Common myeloid progenitor, CD34-positive (primary cell): ENCODE measurements at regions not wholly inside any gene's neighbourhood (a gene's known extent, or its start where the extent isn't known, plus 50 kb on each side); places are given as distances from the start of the nearest gene placed in this dataset.
A peak's percentile ranks its signal among the peaks of the same experiment; 100 is the strongest.

Experiments used
- CTCF ChIA-PET: fragments of 350-600 bp; sonication (Branson Sonifier 250); formaldehyde crosslinking; loops from one replicate; lab custom pipeline; 2021; ENCODE audit warnings: antibody characterized with exemption; lab: Charles Lee
- POLR2A ChIA-PET: fragments of 350-600 bp; sonication (Branson Sonifier 250); formaldehyde crosslinking; loops from one replicate; lab custom pipeline; 2021; ENCODE audit warnings: antibody characterized with exemption; lab: Charles Lee
- DNase-seq, 3 donors: peaks; one replicate each; pipeline versions ENCODE4 v3.0.0 to v3.0.0-alpha.2; 2013
- H3K27ac ChIP-seq, 2 experiments: 1 replicate in 1 of 2; 2 replicates in 1 of 2; pipeline ENCODE4 v1.7.0; 2013; ENCODE audit warnings: inconsistent platforms in 2 of 2, low read length in 2 of 2, mild to moderate bottlenecking in 2 of 2, low read depth in 1 of 2, moderate library complexity in 1 of 2; ENCODE audit not compliant: severe bottlenecking in 2 of 2, insufficient read depth in 1 of 2, poor library complexity in 1 of 2
- H3K27me3 ChIP-seq, 5 experiments: replicated peaks in 2 of 5; 1 replicate in 3 of 5; 2 replicates in 2 of 5; pipeline versions ENCODE4 v1.6.1 to v1.7.0; 2013; ENCODE audit warnings: low read length in 4 of 5, mild to moderate bottlenecking in 2 of 5, moderate library complexity in 2 of 5, inconsistent platforms in 1 of 5; ENCODE audit not compliant: insufficient read depth in 5 of 5, control insufficient read depth in 4 of 5
- H3K36me3 ChIP-seq, 4 experiments: 1 replicate in 2 of 4; 2 replicates in 2 of 4; pipeline versions ENCODE4 v1.6.1 to v1.7.0; 2013; ENCODE audit warnings: low read length in 3 of 4, control low read depth in 1 of 4, mild to moderate bottlenecking in 1 of 4; ENCODE audit not compliant: control insufficient read depth in 4 of 4, insufficient read depth in 4 of 4
- H3K4me1 ChIP-seq, 4 experiments: 1 replicate in 3 of 4; 2 replicates in 1 of 4; pipeline versions ENCODE4 v1.6.1 to v1.7.1; 2013; ENCODE audit warnings: low read length in 3 of 4, mild to moderate bottlenecking in 3 of 4, control low read depth in 1 of 4, inconsistent platforms in 1 of 4, moderate library complexity in 1 of 4; ENCODE audit not compliant: control insufficient read depth in 4 of 4, insufficient read depth in 4 of 4; ENCODE audit errors: control extremely low read depth in 1 of 4
- H3K4me3 ChIP-seq, 7 experiments: 1 replicate in 4 of 7; 2 replicates in 3 of 7; pipeline versions ENCODE4 v1.5.1 to v1.7.0; 2013; ENCODE audit warnings: mild to moderate bottlenecking in 7 of 7, low read length in 6 of 7, moderate library complexity in 6 of 7, inconsistent platforms in 2 of 7, low read depth in 2 of 7, control low read depth in 1 of 7; ENCODE audit not compliant: insufficient read depth in 4 of 7, control insufficient read depth in 1 of 7; ENCODE audit errors: extremely low read depth in 1 of 7
- H3K9me3 ChIP-seq, 5 experiments: 1 replicate in 4 of 5; 2 replicates in 1 of 5; pipeline versions ENCODE4 v1.6.1 to v1.7.1; 2013; ENCODE audit warnings: low read length in 4 of 5, mild to moderate bottlenecking in 2 of 5, inconsistent platforms in 1 of 5, low read depth in 1 of 5, moderate library complexity in 1 of 5; ENCODE audit not compliant: control insufficient read depth in 4 of 5, insufficient read depth in 2 of 5; ENCODE audit errors: control extremely low read depth in 1 of 5
- WGBS: methylation state at CpG from one replicate; pipeline ENCODE4 v1.1.5; 2013; ENCODE audit not compliant: insufficient coverage; 5-methylcytosine and 5-hydroxymethylcytosine counted together

- ChIA-PET POLR2A (no interaction called here), CTCF (interaction anchor here (1.1 to 1.6 kb wide), 3 partner anchors 15 to 36 kb away, joined by 3 to 4 read pairs (median 3); no protein-coding TSS in a partner anchor)
- DNase-seq, result no peak
- peaks cover 0 to 5% (median 0%) of the 10 kb centered on the region in 5 experiments for H3K9me3 ChIP-seq
- H3K27ac ChIP-seq, result no peak overlapping the region
- H3K4me3 ChIP-seq, result no peak overlapping the region
- WGBS, result over 99% methylated on average over 14 of the region's 16 CpGs
- H3K27me3 ChIP-seq, result no peaks in the 10 kb centered on the region
- no peaks in the 10 kb centered on the region for H3K36me3 ChIP-seq
- H3K4me1 ChIP-seq, result peaks cover 9 to 76% (median 48%) of the 10 kb centered on the region in 4 experiments
Observed at GRCh38 chr2:8517850-8518498, 163.9 kb upstream of the ID2 start.

- H3K27ac ChIP-seq, result no peak overlapping the region
- H3K27me3 ChIP-seq, result no peaks in the 10 kb centered on the region
- no peak for DNase-seq
- H3K4me1 ChIP-seq, result peaks cover 9 to 78% (median 53%) of the 10 kb centered on the region in 4 experiments
- ChIA-PET POLR2A (no interaction called here), CTCF (interaction anchor here (0.8 to 1.5 kb wide), 5 partner anchors 10 to 37 kb away, joined by 3 to 4 read pairs (median 3); no protein-coding TSS in a partner anchor)
- H3K4me3 ChIP-seq, result no peak overlapping the region
- H3K9me3 ChIP-seq, result peaks cover 0 to under 1% (median 0%) of the 10 kb centered on the region in 5 experiments
- H3K36me3 ChIP-seq, result no peaks in the 10 kb centered on the region
- WGBS, result 94% methylated on average over 6 of the region's 8 CpGs
Observed at GRCh38 chr2:8518979-8519668, 162.7 kb upstream of the ID2 start.

- Histone ChIP-seq H3K36me3 (no peaks in the 10 kb centered on the region), H3K4me1 (peaks cover 3 to 76% (median 47%) of the 10 kb centered on the region in 4 experiments), H3K4me3 (peak overlapping the region in 1 of 7 experiments; percentile 10), H3K9me3 (no peaks in the 10 kb centered on the region), H3K27me3 (no peaks in the 10 kb centered on the region), H3K27ac (no peak overlapping the region)
- CTCF ChIA-PET, result interaction anchor here (0.6 to 3.5 kb wide), 9 partner anchors 8 to 1090 kb away, joined by 3 to 18 read pairs (median 3); no protein-coding TSS in a partner anchor
- POLR2A ChIA-PET, result interaction anchor here (0.5 kb wide), 1 partner anchor 23 kb away, joined by 3 read pairs; no protein-coding TSS in a partner anchor
- WGBS, result 100% methylated on average over 1 of the region's 5 CpGs
- DNase-seq, result peak in 1 of 3 donors; percentile 35
Observed at GRCh38 chr2:8520791-8521344, 161.0 kb upstream of the ID2 start.

- peak in 1 of 3 donors; percentile 50 for DNase-seq
- WGBS, result 37% methylated on average over 2 of the region's 2 CpGs
- Histone ChIP-seq H3K27me3 (no peaks in the 10 kb centered on the region), H3K9me3 (no peaks in the 10 kb centered on the region), H3K36me3 (no peaks in the 10 kb centered on the region), H3K4me1 (peaks cover 3 to 82% (median 49%) of the 10 kb centered on the region in 4 experiments), H3K27ac (no peak overlapping the region), H3K4me3 (peak overlapping the region in 1 of 7 experiments; percentile 7)
- CTCF ChIA-PET, result interaction anchor here (0.9 to 3.5 kb wide), 8 partner anchors 10 to 168 kb away, joined by 3 to 18 read pairs (median 4); no protein-coding TSS in a partner anchor
- POLR2A ChIA-PET, result interaction anchor here (0.7 kb wide), 1 partner anchor 12 kb away, joined by 3 read pairs; no protein-coding TSS in a partner anchor
Observed at GRCh38 chr2:8522687-8523086, 159.2 kb upstream of the ID2 start.

GRCh38 chr2:8524388-8524787 is 157.5 kb upstream of the ID2 start:
- POLR2A ChIA-PET, result interaction anchor here (1.8 kb wide), 1 partner anchor 160 kb away, joined by 6 read pairs; no protein-coding TSS in a partner anchor
- H3K9me3 ChIP-seq, result no peaks in the 10 kb centered on the region
- CTCF ChIA-PET, result interaction anchor here (1.0 to 3.5 kb wide), 6 partner anchors 9 to 156 kb away, joined by 3 to 18 read pairs (median 10); no protein-coding TSS in a partner anchor
- no peaks in the 10 kb centered on the region for H3K27me3 ChIP-seq
- whole genome bisulfite sequencing, result 96% methylated on average over 8 of the region's 9 CpGs
- H3K36me3 ChIP-seq, result no peaks in the 10 kb centered on the region
- peaks cover 3 to 76% (median 49%) of the 10 kb centered on the region in 4 experiments for H3K4me1 ChIP-seq
- H3K4me3 ChIP-seq, result no peak overlapping the region
- no peak for DNase-seq
- no peak overlapping the region for H3K27ac ChIP-seq

GRCh38 chr2:8524823-8525222 is 157.0 kb upstream of the ID2 start:
- Histone ChIP-seq H3K27me3 (no peaks in the 10 kb centered on the region), H3K4me3 (no peak overlapping the region), H3K36me3 (no peaks in the 10 kb centered on the region), H3K4me1 (peaks cover 3 to 73% (median 49%) of the 10 kb centered on the region in 4 experiments), H3K27ac (no peak overlapping the region), H3K9me3 (no peaks in the 10 kb centered on the region)
- no peak for DNase-seq
- POLR2A ChIA-PET, result interaction anchor here (1.4 to 1.8 kb wide), 3 partner anchors 20 to 160 kb away, joined by 4 to 7 read pairs (median 6); no protein-coding TSS in a partner anchor
- 89% methylated on average over 8 of the region's 8 CpGs for WGBS
- CTCF ChIA-PET, result interaction anchor here (0.9 to 3.3 kb wide), 8 partner anchors 9 to 158 kb away, joined by 3 to 16 read pairs (median 4); no protein-coding TSS in a partner anchor
